ENCODE measurements at regions not wholly inside any gene's neighbourhood (a gene's known extent, or its start where the extent isn't known, plus 50 kb on each side); places are given as distances from the start of the nearest gene placed in this dataset.

DNA sequence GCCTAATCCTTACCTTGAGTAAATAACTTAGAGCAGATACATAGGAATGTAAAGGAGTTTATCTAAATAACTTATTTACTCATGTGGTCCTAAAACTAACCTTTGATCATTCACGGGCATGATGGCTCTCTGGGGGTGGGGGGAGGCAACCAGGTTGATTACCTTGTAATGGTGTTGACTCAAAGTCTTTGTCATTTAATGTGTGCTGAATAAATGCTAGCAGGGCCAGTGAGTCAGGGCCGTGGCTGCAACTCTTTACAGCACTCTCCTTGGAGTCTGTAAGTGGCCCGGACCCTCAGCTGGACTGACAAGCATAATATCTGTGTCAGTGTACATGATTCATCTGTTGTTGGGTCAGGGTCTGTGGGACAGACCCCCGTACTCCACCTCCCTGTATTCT is 203.0 kb downstream of the EPM2A start:
- no peaks in the 10 kb centered on the region for H3K4me1 Mint-ChIP-seq
- H3K4me3 Mint-ChIP-seq, result no peak overlapping the region
- peaks cover 12% of the 10 kb centered on the region for H3K27me3 Mint-ChIP-seq (ENCODE audit: low read depth)
- no peak for DNase-seq (ENCODE audit: low spot score in 2 of 2, unreplicated experiment in 2 of 2)
- no peaks in the 10 kb centered on the region for H3K36me3 Mint-ChIP-seq
- TF ChIP-seq, protein P1, sequence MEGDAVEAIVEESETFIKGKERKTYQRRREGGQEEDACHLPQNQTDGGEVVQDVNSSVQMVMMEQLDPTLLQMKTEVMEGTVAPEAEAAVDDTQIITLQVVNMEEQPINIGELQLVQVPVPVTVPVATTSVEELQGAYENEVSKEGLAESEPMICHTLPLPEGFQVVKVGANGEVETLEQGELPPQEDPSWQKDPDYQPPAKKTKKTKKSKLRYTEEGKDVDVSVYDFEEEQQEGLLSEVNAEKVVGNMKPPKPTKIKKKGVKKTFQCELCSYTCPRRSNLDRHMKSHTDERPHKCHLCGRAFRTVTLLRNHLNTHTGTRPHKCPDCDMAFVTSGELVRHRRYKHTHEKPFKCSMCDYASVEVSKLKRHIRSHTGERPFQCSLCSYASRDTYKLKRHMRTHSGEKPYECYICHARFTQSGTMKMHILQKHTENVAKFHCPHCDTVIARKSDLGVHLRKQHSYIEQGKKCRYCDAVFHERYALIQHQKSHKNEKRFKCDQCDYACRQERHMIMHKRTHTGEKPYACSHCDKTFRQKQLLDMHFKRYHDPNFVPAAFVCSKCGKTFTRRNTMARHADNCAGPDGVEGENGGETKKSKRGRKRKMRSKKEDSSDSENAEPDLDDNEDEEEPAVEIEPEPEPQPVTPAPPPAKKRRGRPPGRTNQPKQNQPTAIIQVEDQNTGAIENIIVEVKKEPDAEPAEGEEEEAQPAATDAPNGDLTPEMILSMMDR (IDR thresholded peaks at IDR 0.05; ENCODE audit: unreplicated experiment), result no peak
- H3K27ac Mint-ChIP-seq, result no peak overlapping the region
- peaks cover 8% of the 10 kb centered on the region for H3K9me3 Mint-ChIP-seq

DNA sequence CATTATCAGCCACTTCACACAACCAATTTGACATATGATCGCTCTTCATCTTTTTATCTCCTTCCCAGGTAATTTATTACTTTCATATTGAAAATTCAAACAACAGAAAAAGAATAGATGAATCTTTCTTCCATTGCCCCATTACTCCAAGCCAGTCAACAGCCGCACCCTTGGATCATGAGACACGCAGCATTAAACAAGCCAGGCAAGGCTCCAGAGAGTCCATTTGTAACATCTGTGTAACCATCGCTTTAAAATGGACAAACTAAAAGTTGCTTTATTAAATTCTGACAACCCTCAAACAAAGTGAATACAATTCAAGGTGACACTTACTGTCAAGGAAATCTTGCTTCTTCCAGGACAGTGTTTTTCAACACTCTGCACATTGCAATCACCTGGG is 200.3 kb downstream of the EPM2A start:
- no peak for DNase-seq (ENCODE audit: low spot score in 2 of 2, unreplicated experiment in 2 of 2)
- Mint-ChIP-seq H3K4me3 (no peak overlapping the region), H3K27me3 (ENCODE audit: low read depth) (peaks cover 3% of the 10 kb centered on the region), H3K4me1 (no peaks in the 10 kb centered on the region), H3K27ac (no peak overlapping the region), H3K36me3 (no peaks in the 10 kb centered on the region), H3K9me3 (peaks cover 8% of the 10 kb centered on the region)
- TF ChIP-seq, protein P1 (IDR thresholded peaks at IDR 0.05; ENCODE audit: unreplicated experiment), result no peak

- no peaks in the 10 kb centered on the region for H3K36me3 Mint-ChIP-seq
- no peak overlapping the region for H3K4me3 Mint-ChIP-seq
- H3K27me3 Mint-ChIP-seq (ENCODE audit: low read depth), result peaks cover 15% of the 10 kb centered on the region
- H3K4me1 Mint-ChIP-seq, result no peaks in the 10 kb centered on the region
- peaks cover 8% of the 10 kb centered on the region for H3K9me3 Mint-ChIP-seq
- DNase-seq (ENCODE audit: low spot score in 2 of 2, unreplicated experiment in 2 of 2), result no peak
- TF ChIP-seq, protein P1 (IDR thresholded peaks at IDR 0.05; ENCODE audit: unreplicated experiment), result no peak
- H3K27ac Mint-ChIP-seq, result no peak overlapping the region
Observed at GRCh38 chr6:145538989-145539388, 196.3 kb downstream of the EPM2A start.

DNA sequence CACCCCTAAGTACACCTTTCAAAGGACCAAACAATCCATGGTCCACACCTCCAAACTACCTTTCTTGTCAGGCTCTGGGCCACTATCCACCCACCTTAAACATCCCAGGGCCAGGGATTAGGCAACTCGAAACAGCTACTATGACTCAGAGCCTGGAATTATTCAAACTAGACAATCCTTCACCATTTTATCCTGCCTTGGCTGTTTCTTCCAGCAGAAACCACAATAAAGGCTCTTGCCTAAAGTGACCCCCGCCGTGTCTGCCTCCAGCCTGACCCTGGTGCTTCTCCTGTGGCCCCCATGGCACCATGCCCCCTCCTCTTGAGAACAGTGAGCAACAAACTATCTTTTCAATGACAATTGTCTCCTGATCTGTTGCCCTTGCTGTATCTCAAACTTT is 195.5 kb downstream of the EPM2A start:
- H3K9me3 Mint-ChIP-seq, result peaks cover 8% of the 10 kb centered on the region
- H3K27ac Mint-ChIP-seq, result no peak overlapping the region
- H3K36me3 Mint-ChIP-seq, result no peaks in the 10 kb centered on the region
- no peak overlapping the region for H3K4me3 Mint-ChIP-seq
- H3K4me1 Mint-ChIP-seq, result no peaks in the 10 kb centered on the region
- no peak for DNase-seq (ENCODE audit: low spot score in 2 of 2, unreplicated experiment in 2 of 2)
- peaks cover 18% of the 10 kb centered on the region for H3K27me3 Mint-ChIP-seq (ENCODE audit: low read depth)
- TF ChIP-seq, protein P1 (IDR thresholded peaks at IDR 0.05; ENCODE audit: unreplicated experiment), result no peak

DNA sequence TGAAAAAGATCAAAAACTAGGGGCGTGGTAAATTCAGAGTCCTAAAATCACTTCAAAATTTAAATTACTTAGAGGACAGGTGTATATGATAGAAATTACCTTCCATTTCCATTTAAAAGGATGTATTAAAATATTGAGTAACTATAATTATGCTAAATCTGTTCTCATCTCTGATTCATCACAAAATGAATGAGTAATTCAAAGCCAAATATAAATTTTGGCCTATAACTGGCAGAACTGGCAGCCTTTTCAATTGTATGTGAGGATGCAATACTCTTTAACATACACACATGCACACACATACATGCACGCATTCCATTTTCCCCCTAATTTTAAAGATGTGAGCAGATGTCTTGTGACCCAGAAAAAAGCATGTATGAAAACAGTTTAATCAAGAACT is 194.6 kb downstream of the EPM2A start:
- no peaks in the 10 kb centered on the region for H3K4me1 Mint-ChIP-seq
- no peak overlapping the region for H3K4me3 Mint-ChIP-seq
- TF ChIP-seq, protein P1 (IDR thresholded peaks at IDR 0.05; ENCODE audit: unreplicated experiment), result no peak
- DNase-seq (ENCODE audit: low spot score in 2 of 2, unreplicated experiment in 2 of 2), result no peak
- H3K36me3 Mint-ChIP-seq, result no peaks in the 10 kb centered on the region
- H3K27me3 Mint-ChIP-seq (ENCODE audit: low read depth), result peaks cover 24% of the 10 kb centered on the region
- H3K9me3 Mint-ChIP-seq, result peaks cover 8% of the 10 kb centered on the region
- no peak overlapping the region for H3K27ac Mint-ChIP-seq

- H3K4me3 Mint-ChIP-seq, result no peak overlapping the region
Observed at GRCh38 chr6:145544041-145544440, 191.3 kb downstream of the EPM2A start.

More at GRCh38 chr6:145544041-145544440, 191.3 kb downstream of the EPM2A start:
- H3K36me3 Mint-ChIP-seq, result no peaks in the 10 kb centered on the region
- DNase-seq (ENCODE audit: low spot score in 2 of 2, unreplicated experiment in 2 of 2), result no peak
- no peak overlapping the region for H3K27ac Mint-ChIP-seq
- no peaks in the 10 kb centered on the region for H3K9me3 Mint-ChIP-seq
- TF ChIP-seq, protein P1 (IDR thresholded peaks at IDR 0.05; ENCODE audit: unreplicated experiment), result no peak
- peaks cover 8% of the 10 kb centered on the region for H3K4me1 Mint-ChIP-seq
- H3K27me3 Mint-ChIP-seq (ENCODE audit: low read depth), result peaks cover 37% of the 10 kb centered on the region
